GM21528 (cell line): ENCODE measurements at regions not wholly inside any gene's neighbourhood (a gene's known extent, or its start where the extent isn't known, plus 50 kb on each side); places are given as distances from the start of the nearest gene placed in this dataset.

Experiments used
- ATAC-seq: cut with Tn5 transposase; IDR thresholded peaks from one replicate; pipeline ENCODE4 v1.9.1; 2021; ENCODE audit warnings: mild to moderate bottlenecking, moderate library complexity; ENCODE audit not compliant: unreplicated experiment, low FRiP score

DNA sequence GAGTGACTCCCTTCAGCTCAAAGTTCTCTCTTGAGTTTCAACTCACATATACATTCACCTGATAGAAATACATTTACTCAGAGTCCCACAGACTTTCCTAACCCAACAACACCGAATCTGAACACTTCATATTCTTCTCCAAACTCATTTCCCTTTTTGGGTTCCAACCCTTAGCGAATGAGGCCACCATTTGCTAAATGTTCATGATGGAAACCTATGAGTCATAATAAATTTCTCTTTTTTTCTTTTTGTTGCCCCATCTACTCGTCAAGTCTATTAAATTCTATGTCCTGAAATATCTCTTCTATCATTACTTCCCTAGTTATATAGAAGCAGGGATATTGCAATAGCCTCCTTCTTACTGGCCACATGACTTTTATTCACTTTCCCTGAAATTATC is 100.1 kb downstream of the HLX start:
- ATAC-seq: no peak

DNA sequence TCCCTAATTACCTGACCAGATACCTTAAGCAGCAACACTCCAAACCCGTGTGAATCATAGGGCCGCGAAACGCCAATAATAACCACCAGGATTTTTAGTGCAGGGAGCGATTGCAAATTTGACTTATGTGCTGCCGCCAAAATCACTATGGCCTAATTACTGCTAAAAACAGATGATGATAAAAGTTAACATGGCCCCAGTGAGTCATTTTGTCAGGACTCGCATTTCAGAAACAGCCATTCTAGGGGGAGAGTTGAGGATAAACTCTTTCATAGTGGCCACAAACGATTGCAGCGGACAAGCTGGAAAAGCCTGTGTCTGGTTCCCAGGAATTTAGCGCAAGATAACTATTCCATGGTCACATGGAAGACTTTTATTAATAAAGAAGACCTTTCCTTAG is 103.4 kb downstream of the HLX start:
- no peak for ATAC-seq

DNA sequence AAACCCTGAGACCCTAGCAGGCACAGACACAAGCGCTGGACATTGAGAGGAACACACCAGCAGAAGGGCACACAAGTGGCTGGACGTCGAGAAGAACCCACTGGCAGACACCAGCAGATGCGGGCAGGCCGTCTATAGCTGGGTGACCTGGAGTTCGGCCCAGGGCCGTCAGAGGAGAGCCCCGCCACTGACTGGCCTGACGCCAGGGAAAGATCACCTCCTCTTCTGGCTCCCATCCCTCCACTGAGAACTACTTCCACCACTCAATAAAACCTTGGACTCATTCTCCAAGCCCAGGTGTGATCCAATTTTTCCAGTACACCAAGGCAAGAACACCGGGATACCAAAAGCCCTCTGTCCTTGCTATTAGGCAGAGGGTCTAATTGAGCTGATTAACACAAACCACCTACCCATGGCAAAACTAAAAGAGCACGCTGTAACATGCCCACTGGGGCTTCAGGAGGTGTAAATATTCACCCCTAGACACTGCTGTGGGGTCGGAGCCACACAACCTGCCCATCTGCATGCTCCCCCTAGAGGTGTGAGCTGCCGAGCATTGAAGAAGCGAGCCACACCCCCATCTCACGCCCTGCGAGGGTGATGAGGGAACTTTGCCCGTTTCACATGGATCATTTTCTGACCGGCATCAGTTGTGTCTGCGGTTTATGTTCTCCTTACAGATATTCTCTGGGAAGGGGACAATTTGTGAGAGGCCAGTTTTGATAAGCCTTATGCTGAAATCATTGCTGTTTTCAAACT is 104.8 kb downstream of the HLX start:
- no peak for ATAC-seq

DNA sequence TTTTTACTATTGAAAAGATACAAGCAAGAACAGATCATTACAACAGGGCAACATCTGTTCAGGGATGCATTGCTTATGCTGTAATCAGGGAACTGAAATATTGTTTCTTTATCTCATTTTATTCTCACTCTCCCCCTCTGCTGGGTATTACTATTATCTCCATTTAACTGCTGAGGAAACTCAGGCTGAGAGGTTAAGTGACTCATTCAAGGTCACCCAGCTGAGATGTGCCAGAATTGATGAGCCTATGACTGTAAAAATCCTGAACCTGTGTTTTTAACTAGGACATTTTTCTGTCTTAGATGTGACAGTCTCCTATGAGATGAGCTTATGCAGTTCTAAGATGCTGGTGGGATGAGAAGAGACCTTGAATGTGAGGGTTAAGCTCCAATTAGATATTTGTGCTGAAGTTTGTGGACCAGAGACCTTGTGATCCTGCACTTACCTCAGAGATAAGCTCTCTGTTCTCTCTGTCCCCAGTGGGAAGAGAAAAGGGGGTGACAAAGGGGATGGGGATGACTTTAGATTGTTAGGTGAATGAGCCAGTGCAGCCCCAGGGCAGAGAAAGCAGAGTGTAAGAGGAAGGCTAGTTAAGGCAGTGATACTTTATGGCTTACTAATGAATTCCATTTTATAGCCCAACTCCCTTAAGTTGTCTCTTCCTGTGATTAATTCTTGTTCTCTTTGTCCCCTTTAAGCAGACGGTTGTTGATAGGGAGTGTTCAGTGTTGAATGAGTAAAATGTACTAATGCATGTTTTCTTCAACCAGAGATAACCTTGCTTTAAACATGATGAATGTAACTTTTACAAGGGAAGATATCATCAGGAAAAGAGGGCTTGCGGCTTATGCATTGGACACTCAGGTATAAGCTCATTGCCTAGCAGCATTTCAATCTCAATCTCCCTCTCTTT is 111.4 kb downstream of the HLX start:
- ATAC-seq: no peak

DNA sequence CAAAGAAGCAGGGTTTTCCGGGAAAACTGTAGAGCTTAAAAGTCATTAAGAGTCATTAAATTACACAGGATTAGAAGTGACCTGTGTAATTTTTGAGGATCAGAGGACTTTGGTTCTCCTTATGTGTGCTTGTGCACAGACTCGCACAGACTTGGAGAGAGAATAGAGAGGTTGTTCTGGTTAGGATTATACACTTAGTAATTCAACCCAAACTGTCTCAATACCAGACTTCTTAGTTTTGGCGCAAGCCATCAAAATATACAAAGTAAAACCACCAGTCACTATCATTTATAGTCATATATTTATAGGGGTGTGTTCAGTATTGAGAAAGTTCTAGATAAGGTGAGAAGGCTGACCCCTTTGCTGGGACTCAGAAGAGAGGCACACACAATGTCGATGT is 112.3 kb downstream of the HLX start:
- no peak for ATAC-seq

DNA sequence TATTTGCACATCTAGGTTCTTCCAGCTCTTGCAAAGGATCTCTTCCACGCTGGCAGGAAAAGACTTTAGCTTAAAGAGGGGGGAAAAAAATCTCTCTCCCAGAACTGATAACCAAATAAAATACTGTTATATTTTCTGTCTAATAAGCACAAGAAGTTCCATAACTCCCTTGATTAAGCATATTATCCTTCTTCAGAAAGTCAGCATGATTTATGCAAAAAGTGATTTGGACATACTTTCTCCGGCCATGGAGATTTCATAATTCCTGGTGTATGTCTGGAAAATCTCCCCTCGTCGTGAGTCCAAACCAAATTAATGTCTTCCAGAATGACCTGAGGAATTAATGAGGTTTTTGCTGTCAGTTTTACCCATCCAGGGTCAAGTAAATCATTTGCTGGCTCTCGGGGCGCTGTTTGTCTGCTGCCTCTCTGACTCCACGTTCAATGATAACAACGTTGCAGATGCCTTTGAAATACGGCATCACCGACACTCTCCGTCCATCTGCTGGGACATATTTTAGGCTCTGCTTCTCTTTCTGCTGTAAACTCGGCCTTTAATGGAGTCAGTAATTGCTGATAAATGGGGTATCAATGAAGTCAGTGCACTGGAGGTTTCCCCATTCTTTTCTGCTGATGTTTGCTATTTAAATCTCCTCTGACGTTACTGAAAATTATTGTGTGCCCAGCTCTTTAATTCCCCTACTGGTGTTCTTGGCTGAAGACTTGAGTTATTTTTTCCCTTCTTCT is 112.9 kb downstream of the HLX start:
- no peak for ATAC-seq

DNA sequence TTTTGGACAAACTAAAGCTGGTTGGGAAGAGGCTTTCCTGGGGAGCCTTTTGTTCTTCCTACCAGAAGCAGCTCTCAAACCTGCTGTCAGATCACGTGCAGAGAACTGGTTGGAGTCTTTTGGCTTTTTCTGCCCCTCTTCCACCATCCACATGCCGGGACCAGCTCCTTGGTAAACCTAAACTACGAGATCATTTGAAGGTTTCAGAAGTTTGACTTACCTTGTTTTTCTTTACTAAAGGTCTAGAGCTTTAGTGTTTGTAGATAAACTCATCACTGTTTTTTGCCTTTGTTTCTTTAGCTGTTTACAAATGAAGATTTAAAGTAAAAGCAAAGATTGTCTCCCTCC is 113.4 kb downstream of the HLX start:
- no peak for ATAC-seq

DNA sequence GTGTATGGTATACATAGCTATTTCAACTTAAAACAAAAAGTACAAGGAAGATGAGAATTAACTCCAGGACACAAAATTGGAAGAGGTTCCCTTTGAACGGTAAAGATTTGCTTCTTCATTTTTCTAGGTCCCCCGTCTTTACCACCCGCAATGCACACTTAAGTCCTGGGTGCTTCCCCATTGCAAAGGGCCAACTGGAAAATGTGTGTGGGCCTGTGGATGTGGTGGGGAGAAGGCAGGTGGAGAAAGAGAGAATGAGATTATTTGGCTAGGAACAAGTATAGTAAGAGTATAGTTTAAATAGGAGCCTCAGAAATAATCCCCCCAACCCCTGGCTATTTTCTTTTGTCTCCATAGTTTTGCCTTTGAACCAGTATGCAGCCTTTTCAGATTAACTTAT is 115.4 kb downstream of the HLX start:
- no peak for ATAC-seq

DNA sequence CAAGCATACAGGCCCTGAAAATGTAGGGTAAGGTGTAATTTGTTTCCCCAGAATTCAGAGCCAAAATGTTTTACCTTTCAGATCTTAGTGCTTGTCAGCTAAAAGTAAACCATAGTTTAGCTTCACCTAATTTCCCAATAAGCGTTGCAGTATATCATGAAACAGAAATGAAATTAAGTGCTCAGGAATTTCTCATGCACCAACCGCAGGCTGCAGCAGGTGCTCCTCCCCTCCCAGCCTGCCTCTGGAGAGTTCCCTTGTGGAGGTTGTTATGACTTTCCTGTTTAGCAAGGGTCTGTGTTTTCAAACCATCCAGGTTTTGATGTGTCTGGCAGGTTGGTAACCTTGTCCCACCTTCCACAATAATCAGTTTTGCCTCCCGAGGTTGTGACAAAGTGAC is 118.5 kb downstream of the HLX start:
- ATAC-seq: no peak

DNA sequence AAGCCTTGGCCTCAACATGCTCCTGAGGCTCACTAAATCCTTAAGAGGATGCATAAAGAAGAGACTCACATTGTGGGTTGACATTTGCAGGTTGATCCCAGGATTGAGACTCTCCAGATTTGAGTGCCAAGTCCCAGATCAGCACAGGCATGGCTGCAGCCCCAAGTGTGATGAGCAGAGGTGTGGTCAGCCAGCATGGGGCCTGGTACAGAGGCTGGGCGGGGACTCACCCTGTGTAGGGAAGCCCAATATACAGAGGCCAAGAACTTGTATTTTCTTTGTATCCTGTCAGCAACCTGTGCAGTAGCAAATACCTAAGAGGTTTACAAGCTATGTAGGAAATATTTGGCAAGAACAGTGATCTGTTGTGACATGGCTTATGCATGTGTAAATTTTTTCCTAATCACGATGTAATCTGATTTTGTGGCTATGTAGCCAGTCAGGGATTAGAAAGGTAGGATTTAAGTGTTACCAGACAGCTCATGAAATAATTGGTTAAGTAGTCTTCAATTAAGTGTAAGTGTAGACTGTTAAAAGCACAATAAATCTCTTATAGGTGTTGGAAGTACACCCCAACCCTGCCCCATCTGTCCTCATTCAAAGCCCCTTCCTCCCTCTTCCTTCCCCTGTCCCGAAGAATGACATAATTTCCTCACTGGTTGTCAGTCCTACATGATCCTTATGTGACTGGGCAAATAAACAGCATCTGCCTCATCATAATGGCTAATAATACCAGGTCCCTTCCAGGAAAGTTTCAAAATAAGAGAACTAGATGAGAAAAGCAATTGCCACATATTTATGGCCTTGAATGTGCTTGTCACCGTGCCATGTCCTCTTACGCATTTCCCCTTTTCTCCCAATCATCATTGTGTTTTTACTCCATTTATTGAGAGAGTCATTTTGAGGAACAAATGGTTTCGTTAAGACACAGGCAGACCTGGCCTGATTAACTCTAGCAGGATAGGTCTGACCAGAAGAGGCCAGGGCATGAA is 120.9 kb downstream of the HLX start:
- no peak for ATAC-seq

DNA sequence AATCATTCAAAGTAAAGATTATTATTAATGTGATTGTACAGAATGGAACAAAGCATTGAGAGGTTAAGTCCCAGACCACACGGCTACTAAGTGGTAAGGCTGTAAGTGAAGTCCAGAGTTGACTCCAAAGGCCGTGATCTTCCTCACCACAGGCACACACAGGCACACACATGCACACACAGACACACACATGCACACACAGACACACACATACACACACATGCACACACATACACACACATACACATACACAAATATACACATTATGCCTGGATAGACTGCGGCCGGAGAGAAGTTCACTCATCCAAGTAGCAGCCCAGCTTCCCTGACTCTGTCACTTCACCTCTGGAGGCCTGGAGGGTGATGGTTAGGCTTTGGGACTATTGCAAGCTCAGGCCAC is 121.9 kb downstream of the HLX start:
- no peak for ATAC-seq

DNA sequence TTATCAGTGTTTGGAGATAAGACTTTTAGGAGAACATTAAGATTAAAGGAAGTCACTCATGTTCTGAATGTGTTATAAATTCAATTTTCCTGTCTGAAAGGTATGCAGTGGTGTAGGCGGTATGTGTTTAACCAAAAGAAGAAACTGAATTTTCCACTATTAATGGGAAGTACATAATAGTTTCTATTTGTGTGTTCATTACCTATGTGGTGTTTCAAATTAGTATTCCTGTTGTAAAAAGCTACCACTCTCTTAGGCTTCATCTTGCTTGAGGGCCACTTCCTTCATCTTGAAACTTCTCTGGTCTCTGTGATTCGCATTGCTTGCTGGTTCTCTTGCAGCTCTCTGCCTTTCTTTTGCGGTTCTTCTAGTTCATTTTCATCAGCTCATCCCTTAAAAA is 123.4 kb downstream of the HLX start:
- ATAC-seq: no peak

DNA sequence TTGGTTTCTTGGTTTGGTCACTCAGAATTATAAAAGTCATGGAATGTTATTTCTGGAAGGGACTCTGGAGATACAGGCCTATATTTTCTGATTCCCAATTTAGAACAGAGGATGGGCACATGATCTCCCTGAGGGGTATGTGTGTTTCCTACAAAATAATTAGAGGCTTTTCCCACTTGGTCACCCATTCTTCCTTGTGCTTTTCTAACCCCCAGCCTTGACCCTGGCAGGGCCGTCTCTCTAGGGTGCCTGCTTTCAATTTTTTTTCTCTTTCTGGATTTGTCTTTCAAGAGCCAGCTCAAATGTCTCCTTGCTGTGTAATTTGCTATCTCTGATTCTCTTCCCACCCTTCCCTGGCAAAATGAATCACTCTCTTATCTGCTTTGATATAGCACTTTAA is 131.9 kb downstream of the HLX start:
- no peak for ATAC-seq

DNA sequence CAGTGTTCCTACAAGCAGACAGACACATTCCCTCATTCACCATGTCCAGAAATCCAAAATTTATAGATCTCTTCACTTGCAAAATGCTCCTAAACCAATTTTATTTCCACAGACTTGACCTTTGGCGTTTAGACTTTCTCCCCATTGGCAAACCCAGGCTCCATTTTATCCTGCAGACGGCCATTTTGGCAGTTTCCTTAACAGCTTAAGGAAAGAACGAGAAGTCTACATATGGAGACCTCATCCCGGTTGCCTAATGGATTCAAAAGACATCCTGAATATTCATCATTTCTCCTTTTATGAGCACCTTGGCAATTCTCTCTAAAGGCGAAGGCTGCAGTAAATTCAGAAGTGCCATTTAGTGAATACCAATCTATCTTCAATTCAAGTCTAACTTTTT is 132.9 kb downstream of the HLX start:
- no peak for ATAC-seq

DNA sequence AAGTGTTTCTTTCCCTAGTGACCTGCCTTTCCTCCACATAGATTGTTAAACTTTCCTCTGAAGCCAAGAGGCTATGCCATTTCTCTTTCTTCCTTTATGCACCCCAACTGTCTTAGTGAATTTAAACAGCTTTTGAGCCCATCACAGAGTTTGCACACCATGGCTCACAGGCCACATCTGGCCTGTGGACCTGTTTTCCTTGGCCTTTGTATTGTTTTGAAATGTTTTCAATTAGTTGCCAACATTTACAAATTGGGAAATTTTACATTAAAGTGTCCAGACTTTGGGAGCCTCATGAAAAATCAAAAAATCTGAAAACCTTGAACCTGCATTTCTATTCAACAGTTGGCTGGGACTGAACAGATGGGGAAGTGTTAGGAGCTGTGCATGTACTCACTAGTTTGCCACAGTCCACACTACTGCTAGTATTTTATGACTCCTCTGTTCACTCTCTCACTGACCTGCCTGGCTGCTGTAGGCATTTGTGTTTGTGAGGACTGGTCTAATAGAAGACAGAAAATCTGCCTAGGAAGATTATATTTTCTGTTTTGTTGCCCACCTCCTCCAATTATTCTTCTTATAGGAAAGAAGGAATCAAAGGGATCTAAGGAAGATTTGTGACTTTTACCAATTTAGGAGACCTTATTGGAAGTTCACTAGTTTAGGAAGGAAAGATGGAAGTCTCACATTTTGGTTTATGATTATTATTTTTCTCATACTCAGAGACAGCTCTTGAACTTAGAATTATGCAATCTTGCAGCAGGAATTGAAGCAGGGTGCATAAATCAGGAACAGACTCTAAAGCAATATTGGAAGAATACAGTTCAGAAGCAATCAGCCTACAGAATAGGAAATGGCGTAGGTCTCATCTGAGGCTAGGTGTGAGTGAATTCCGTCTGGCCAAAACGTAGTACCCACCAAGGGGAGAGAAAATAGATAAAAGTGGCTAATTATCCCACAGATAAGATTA is 134.7 kb downstream of the HLX start:
- ATAC-seq: no peak

DNA sequence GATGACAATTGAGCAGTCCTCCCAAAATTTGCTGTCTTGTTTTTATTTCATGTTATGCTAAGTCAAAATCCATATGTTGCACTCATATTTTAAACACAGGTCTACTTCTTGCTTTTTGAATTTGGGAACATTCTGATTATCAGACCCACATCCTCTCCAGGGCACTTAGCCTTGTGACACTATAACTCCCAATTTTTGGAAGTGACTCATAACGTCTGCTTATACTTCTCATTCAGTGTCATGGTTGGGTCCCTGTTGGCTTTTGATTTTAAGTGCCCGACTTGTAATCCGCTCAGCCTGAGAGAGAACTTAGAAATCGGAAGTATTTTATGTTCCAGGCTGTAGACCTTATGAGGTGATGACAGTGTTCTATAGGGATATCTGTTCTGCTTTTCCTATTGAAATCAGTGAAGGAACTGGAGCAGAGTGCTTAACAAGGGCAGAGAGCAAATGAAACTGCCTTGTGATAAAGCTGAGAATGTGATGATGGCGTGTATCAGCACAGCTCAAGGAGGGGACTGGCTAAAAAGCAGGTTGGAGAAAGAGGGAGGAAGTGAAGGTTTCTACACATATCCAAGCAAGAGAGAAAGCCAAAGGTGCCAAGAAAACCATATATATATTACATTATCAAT is 136.0 kb downstream of the HLX start:
- no peak for ATAC-seq

DNA sequence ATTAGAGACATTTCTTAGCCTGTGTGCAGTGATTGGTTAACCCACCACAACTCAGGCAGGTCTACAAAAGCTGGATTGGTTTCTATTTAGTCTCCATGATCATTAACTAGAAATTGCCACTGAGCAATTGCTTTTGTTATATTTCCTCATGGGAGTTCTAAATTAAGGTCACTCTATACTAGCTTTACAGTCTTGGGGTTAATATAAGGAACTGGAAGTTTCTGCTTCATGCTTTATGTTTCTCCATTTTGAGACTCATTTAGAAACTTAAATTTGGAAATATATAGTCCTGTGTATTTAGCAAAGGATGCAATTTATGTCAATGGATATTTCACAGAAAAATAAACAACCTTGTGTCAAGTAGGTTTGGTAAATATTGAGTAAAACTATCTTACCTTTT is 137.5 kb downstream of the HLX start:
- no peak for ATAC-seq

DNA sequence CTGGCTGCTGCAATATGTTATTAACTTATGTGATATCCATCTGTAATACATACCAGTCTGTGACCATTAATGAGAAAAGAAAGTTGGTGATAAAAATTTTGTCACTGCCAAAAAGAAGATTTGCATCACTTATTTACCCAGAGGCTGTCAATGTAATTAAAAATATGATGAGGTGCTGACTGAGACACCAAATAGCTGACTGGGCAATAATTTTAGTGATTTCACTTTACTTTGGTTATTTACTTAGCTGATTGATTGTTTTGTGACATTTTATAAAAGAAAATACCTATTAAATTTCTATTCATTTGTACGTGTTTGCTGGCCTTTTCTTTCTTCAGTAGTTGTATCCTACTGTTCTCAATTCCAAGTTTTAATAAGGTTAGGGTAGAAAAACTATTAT is 139.2 kb downstream of the HLX start:
- ATAC-seq: no peak

DNA sequence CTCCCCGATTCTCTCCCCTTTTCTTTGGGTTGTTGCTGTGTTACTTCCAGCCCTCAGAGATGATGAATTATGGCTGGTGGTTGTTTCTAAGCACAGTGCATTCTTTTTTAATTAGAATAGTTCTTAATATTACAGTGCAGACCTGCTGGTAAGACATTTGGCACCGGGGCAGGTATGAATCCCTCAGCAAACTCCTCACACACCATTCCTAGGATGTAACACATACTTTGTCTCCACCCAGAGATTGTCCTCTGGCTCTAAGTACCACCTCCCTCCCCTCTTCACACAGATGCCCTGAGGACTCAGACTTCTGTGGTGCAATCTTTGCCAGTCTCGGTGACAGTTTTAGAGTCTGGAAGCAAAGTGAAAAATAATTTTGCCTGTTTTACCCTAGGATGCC is 143.1 kb downstream of the HLX start:
- ATAC-seq: no peak
